GM11168 (cell line): ENCODE measurements at regions not wholly inside any gene's neighbourhood (a gene's known extent, or its start where the extent isn't known, plus 50 kb on each side); places are given as distances from the start of the nearest gene placed in this dataset.

Experiments
- in situ Hi-C: fragments of 300-500 bp; cut with MboI; formaldehyde crosslinking; loops from one replicate; pipeline ENCODE4 v1.12.0; 2022; ENCODE audit warnings: low sequenced_read_pairs; ENCODE audit not compliant: unreplicated experiment

- in situ Hi-C loops, result loop anchor here (25.0 kb wide), 1 partner anchor 212 kb away; no protein-coding TSS in a partner anchor
Measured at GRCh38 chr11:129324533-129325175, 51.0 kb upstream of the BARX2 start.

- in situ Hi-C loops, result loop anchor here (25.0 kb wide), 1 partner anchor 212 kb away; no protein-coding TSS in a partner anchor
Measured at GRCh38 chr11:129323896-129324502, 51.6 kb upstream of the BARX2 start.

- in situ Hi-C loops, result loop anchor here (25.0 kb wide), 1 partner anchor 211 kb away; no protein-coding TSS in a partner anchor
Measured at GRCh38 chr11:129322941-129323340, 52.7 kb upstream of the BARX2 start.

- in situ Hi-C loops, result loop anchor here (25.0 kb wide), 1 partner anchor 209 kb away; no protein-coding TSS in a partner anchor
Measured at GRCh38 chr11:129321076-129321475, 54.6 kb upstream of the BARX2 start.

- in situ Hi-C loops, result loop anchor here (25.0 kb wide), 1 partner anchor 208 kb away; no protein-coding TSS in a partner anchor
Measured at GRCh38 chr11:129320494-129320893, 55.2 kb upstream of the BARX2 start.

GRCh38 chr11:129319751-129320150 lies 55.9 kb upstream of the BARX2 start:
- in situ Hi-C loops, result loop anchor here (25.0 kb wide), 1 partner anchor 207 kb away; no protein-coding TSS in a partner anchor

GRCh38 chr11:129319201-129319600 lies 56.4 kb upstream of the BARX2 start:
- in situ Hi-C loops, result loop anchor here (25.0 kb wide), 1 partner anchor 207 kb away; no protein-coding TSS in a partner anchor

GRCh38 chr11:129317571-129317970 lies 58.1 kb upstream of the BARX2 start:
- in situ Hi-C loops, result loop anchor here (25.0 kb wide), 1 partner anchor 205 kb away; no protein-coding TSS in a partner anchor

- in situ Hi-C loops, result loop anchor here (25.0 kb wide), 1 partner anchor 204 kb away; no protein-coding TSS in a partner anchor
Measured at GRCh38 chr11:129316781-129317180, 58.9 kb upstream of the BARX2 start.

GRCh38 chr11:129315781-129316579 lies 59.7 kb upstream of the BARX2 start:
- in situ Hi-C loops, result loop anchor here (25.0 kb wide), 1 partner anchor 204 kb away; no protein-coding TSS in a partner anchor

- in situ Hi-C loops, result loop anchor here (25.0 kb wide), 1 partner anchor 202 kb away; no protein-coding TSS in a partner anchor
Measured at GRCh38 chr11:129314371-129314770, 61.3 kb upstream of the BARX2 start.

GRCh38 chr11:129313541-129314297 lies 61.9 kb upstream of the BARX2 start:
- in situ Hi-C loops, result loop anchor here (25.0 kb wide), 1 partner anchor 201 kb away; no protein-coding TSS in a partner anchor

GRCh38 chr11:129312730-129313503 lies 62.7 kb upstream of the BARX2 start:
- in situ Hi-C loops, result loop anchor here (25.0 kb wide), 1 partner anchor 201 kb away; no protein-coding TSS in a partner anchor

GRCh38 chr11:129308241-129308865 lies 67.3 kb upstream of the BARX2 start:
- in situ Hi-C loops, result loop anchor here (25.0 kb wide), 1 partner anchor 196 kb away; no protein-coding TSS in a partner anchor

- in situ Hi-C loops, result loop anchor here (25.0 kb wide), 1 partner anchor 195 kb away; no protein-coding TSS in a partner anchor
Measured at GRCh38 chr11:129307162-129307561, 68.5 kb upstream of the BARX2 start.

GRCh38 chr11:129302386-129303101 lies 73.1 kb upstream of the BARX2 start:
- in situ Hi-C loops, result loop anchor here (25.0 kb wide), 1 partner anchor 190 kb away; no protein-coding TSS in a partner anchor

GRCh38 chr11:129300099-129300498 lies 75.5 kb upstream of the BARX2 start:
- in situ Hi-C loops, result loop anchor here (25.0 kb wide), 1 partner anchor 188 kb away; no protein-coding TSS in a partner anchor
